GM12864 (cell line): ENCODE measurements at regions not wholly inside any gene's neighbourhood (a gene's known extent, or its start where the extent isn't known, plus 50 kb on each side); places are given as distances from the start of the nearest gene placed in this dataset.
A peak's percentile ranks its signal among the peaks of the same experiment; 100 is the strongest.

ENCODE experiments used
- DNase-seq: peaks from one replicate; pipeline ENCODE4 v3.0.0-alpha.2; 2011; ENCODE audit warnings: low read depth
- H3K4me3 ChIP-seq: 2 replicates; pipeline ENCODE4 v1.5.1; 2011; ENCODE audit warnings: mild to moderate bottlenecking, low read depth, low read length, control low read depth
- CTCF ChIP-seq: IDR thresholded peaks from 2 replicates; pipeline ENCODE4 v1.5.1; 2011; ENCODE audit warnings: low read depth, mild to moderate bottlenecking, moderate library complexity, low read length, control low read depth, inconsistent platforms; ENCODE audit errors: missing control alignments

GRCh38 chr1:101299710-101300109, 62.9 kb downstream of the S1PR1 start:
- H3K4me3 ChIP-seq, result no peak overlapping the region
- no peak for DNase-seq
- TF ChIP-seq CTCF, result no peak

GRCh38 chr1:101300916-101301315, 64.1 kb downstream of the S1PR1 start:
- TF ChIP-seq CTCF, result no peak
- H3K4me3 ChIP-seq, result no peak overlapping the region
- DNase-seq, result no peak

GRCh38 chr1:101301446-101302057, 64.7 kb downstream of the S1PR1 start:
- no peak overlapping the region for H3K4me3 ChIP-seq
- TF ChIP-seq CTCF, result no peak
- no peak for DNase-seq

- no peak for TF ChIP-seq CTCF
- H3K4me3 ChIP-seq, result no peak overlapping the region
- no peak for DNase-seq
Observed at GRCh38 chr1:101302831-101303511, 66.2 kb downstream of the S1PR1 start.

GRCh38 chr1:101307985-101308689, 71.3 kb downstream of the S1PR1 start:
- TF ChIP-seq CTCF, result no peak
- DNase-seq, result no peak
- H3K4me3 ChIP-seq, result peak overlapping the region; percentile 44

GRCh38 chr1:101308935-101309333, 72.1 kb downstream of the S1PR1 start:
- peak overlapping the region; percentile 44 for H3K4me3 ChIP-seq
- TF ChIP-seq CTCF, result no peak
- DNase-seq, result no peak
